ENCODE measurements at regions not wholly inside any gene's neighbourhood (a gene's known extent, or its start where the extent isn't known, plus 50 kb on each side); places are given as distances from the start of the nearest gene placed in this dataset.

GRCh38 chr10:9848981-9849380 is 1168.7 kb upstream of the CELF2 start:
- no peak for TF ChIP-seq TSHZ2 (CRISPR knock-in tag; IDR thresholded peaks at IDR 0.05)
- TF ChIP-seq CSRNP3 (CRISPR knock-in tag; IDR thresholded peaks at IDR 0.05) = no peak
- TF ChIP-seq ZC3H10 (CRISPR knock-in tag; IDR thresholded peaks at IDR 0.05) = no peak
- TF ChIP-seq, protein P1, sequence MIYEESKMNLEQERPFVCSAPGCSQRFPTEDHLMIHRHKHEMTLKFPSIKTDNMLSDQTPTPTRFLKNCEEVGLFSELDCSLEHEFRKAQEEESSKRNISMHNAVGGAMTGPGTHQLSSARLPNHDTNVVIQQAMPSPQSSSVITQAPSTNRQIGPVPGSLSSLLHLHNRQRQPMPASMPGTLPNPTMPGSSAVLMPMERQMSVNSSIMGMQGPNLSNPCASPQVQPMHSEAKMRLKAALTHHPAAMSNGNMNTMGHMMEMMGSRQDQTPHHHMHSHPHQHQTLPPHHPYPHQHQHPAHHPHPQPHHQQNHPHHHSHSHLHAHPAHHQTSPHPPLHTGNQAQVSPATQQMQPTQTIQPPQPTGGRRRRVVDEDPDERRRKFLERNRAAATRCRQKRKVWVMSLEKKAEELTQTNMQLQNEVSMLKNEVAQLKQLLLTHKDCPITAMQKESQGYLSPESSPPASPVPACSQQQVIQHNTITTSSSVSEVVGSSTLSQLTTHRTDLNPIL (CRISPR knock-in tag; IDR thresholded peaks at IDR 0.05; ENCODE audit: low read depth) = no peak
- TF ChIP-seq, protein P2, sequence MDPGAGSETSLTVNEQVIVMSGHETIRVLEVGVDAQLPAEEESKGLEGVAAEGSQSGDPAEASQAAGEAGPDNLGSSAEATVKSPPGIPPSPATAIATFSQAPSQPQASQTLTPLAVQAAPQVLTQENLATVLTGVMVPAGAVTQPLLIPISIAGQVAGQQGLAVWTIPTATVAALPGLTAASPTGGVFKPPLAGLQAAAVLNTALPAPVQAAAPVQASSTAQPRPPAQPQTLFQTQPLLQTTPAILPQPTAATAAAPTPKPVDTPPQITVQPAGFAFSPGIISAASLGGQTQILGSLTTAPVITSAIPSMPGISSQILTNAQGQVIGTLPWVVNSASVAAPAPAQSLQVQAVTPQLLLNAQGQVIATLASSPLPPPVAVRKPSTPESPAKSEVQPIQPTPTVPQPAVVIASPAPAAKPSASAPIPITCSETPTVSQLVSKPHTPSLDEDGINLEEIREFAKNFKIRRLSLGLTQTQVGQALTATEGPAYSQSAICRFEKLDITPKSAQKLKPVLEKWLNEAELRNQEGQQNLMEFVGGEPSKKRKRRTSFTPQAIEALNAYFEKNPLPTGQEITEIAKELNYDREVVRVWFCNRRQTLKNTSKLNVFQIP (CRISPR knock-in tag; IDR thresholded peaks at IDR 0.05; ENCODE audit: borderline replicate concordance, low read depth) = no peak
- no peak for TF ChIP-seq ARNTL (CRISPR knock-in tag; IDR thresholded peaks at IDR 0.05; ENCODE audit: borderline replicate concordance, low read depth)
- TF ChIP-seq ZNF8 (CRISPR knock-in tag; IDR thresholded peaks at IDR 0.05) = no peak
- TF ChIP-seq, protein P3, sequence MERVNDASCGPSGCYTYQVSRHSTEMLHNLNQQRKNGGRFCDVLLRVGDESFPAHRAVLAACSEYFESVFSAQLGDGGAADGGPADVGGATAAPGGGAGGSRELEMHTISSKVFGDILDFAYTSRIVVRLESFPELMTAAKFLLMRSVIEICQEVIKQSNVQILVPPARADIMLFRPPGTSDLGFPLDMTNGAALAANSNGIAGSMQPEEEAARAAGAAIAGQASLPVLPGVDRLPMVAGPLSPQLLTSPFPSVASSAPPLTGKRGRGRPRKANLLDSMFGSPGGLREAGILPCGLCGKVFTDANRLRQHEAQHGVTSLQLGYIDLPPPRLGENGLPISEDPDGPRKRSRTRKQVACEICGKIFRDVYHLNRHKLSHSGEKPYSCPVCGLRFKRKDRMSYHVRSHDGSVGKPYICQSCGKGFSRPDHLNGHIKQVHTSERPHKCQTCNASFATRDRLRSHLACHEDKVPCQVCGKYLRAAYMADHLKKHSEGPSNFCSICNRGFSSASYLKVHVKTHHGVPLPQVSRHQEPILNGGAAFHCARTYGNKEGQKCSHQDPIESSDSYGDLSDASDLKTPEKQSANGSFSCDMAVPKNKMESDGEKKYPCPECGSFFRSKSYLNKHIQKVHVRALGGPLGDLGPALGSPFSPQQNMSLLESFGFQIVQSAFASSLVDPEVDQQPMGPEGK (CRISPR knock-in tag; IDR thresholded peaks at IDR 0.05; ENCODE audit: borderline replicate concordance) = no peak
- TF ChIP-seq RARB (CRISPR knock-in tag; IDR thresholded peaks at IDR 0.05) = no peak
- TF ChIP-seq OSR1 (CRISPR knock-in tag; IDR thresholded peaks at IDR 0.05) = no peak
- no peak for TF ChIP-seq ESRRG (CRISPR knock-in tag; IDR thresholded peaks at IDR 0.05)
- TF ChIP-seq GLIS3 (CRISPR knock-in tag; IDR thresholded peaks at IDR 0.05) = no peak
- no peak for TF ChIP-seq PPARA (CRISPR knock-in tag; IDR thresholded peaks at IDR 0.05; ENCODE audit: borderline replicate concordance)
- TF ChIP-seq ZNF565 (CRISPR knock-in tag; conservative IDR thresholded peaks at IDR 0.05; ENCODE audit: low read depth) = no peak
